ENCODE measurements at regions not wholly inside any gene's neighbourhood (a gene's known extent, or its start where the extent isn't known, plus 50 kb on each side); places are given as distances from the start of the nearest gene placed in this dataset.

GRCh38 chr9:31536471-31536870 lies 848.0 kb upstream of the ACO1 start:
- DNase-seq (no peak), ATAC-seq (no peak)
- peaks cover 0 to 3% (median 0%) of the 10 kb centered on the region in 9 donors for H3K4me1 ChIP-seq
- H3K36me3 ChIP-seq = no peaks in the 10 kb centered on the region
- WGBS, 2 donors = 62 to 64% methylated on average over 4 of the region's 4 CpGs
- H3K4me3 ChIP-seq = no peak overlapping the region
- peaks cover 0 to 3% (median 0%) of the 10 kb centered on the region in 11 donors for H3K9me3 ChIP-seq
- TF ChIP-seq, protein P1, sequence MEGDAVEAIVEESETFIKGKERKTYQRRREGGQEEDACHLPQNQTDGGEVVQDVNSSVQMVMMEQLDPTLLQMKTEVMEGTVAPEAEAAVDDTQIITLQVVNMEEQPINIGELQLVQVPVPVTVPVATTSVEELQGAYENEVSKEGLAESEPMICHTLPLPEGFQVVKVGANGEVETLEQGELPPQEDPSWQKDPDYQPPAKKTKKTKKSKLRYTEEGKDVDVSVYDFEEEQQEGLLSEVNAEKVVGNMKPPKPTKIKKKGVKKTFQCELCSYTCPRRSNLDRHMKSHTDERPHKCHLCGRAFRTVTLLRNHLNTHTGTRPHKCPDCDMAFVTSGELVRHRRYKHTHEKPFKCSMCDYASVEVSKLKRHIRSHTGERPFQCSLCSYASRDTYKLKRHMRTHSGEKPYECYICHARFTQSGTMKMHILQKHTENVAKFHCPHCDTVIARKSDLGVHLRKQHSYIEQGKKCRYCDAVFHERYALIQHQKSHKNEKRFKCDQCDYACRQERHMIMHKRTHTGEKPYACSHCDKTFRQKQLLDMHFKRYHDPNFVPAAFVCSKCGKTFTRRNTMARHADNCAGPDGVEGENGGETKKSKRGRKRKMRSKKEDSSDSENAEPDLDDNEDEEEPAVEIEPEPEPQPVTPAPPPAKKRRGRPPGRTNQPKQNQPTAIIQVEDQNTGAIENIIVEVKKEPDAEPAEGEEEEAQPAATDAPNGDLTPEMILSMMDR (IDR thresholded peaks at IDR 0.05) = no peak
- no peaks in the 10 kb centered on the region for H3K27me3 ChIP-seq
- H3K27ac ChIP-seq = no peak overlapping the region
- intact Hi-C loops (cut with DNase I) = no loop called here

DNA sequence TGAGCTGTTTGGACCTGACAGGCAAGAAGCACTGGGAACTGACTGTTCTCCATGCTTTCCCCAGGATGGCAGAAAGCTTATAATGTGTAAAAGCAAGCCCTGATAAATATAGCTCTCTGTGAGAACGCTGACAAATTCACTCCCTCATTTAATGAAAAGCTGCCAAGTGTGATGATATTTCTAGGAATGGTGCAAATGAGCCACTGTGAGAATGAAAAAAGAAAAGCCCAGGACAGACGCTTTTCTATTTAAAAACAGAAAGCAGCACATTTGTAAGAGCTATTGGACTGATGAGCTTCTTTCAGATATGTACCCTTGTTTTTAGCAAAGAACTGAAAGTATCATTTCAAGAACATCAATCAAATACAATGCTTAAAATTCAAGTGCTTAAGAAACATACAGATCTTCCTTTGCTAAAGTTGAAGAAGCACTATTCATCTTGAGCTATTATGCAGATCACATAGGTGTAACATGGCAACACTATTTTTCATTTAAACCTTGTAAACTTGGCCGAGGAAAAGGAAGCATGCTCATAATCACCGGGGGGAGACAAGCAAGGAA lies 842.6 kb upstream of the ACO1 start:
- Histone ChIP-seq H3K4me1 (peaks cover 0 to 11% (median 4%) of the 10 kb centered on the region in 9 donors), H3K27me3 (no peaks in the 10 kb centered on the region), H3K9me3 (no peaks in the 10 kb centered on the region), H3K27ac (no peak overlapping the region), H3K4me3 (no peak overlapping the region), H3K36me3 (no peaks in the 10 kb centered on the region)
- intact Hi-C loops (cut with DNase I) = loop anchor here in 1 of 10 donors (10.0 kb wide), 1 partner anchor 417 kb away; no protein-coding TSS in a partner anchor
- TF ChIP-seq, protein P1 (IDR thresholded peaks at IDR 0.05) = no peak
- no peak for DNase-seq
- peak in 1 of 8 donors; percentile 24 for ATAC-seq
- WGBS, 2 donors = 33 to 42% methylated on average over 4 of the region's 4 CpGs

GRCh38 chr9:31542384-31543055 lies 841.9 kb upstream of the ACO1 start:
- intact Hi-C loops (cut with DNase I) = loop anchor here in 1 of 10 donors (10.0 kb wide), 1 partner anchor 418 kb away; no protein-coding TSS in a partner anchor
- TF ChIP-seq, protein P1 (IDR thresholded peaks at IDR 0.05) = peak in 4 of 9 donors; percentile 30 to 41 (median 36)
- 33 to 35% methylated on average over 5 of the region's 5 CpGs for WGBS, 2 donors
- Histone ChIP-seq H3K9me3 (no peaks in the 10 kb centered on the region), H3K27ac (no peak overlapping the region), H3K27me3 (no peaks in the 10 kb centered on the region), H3K4me3 (no peak overlapping the region), H3K4me1 (peaks cover 0 to 11% (median 4%) of the 10 kb centered on the region in 9 donors), H3K36me3 (no peaks in the 10 kb centered on the region)
- DNase-seq = no peak
- ATAC-seq = peak in 4 of 8 donors; percentile 43 to 96 (median 54)

- no peaks in the 10 kb centered on the region for H3K27me3 ChIP-seq
- intact Hi-C loops (cut with DNase I) = no loop called here
- ATAC-seq (no peak), DNase-seq (no peak)
- no peak overlapping the region for H3K27ac ChIP-seq
- no peaks in the 10 kb centered on the region for H3K4me1 ChIP-seq
- no peaks in the 10 kb centered on the region for H3K36me3 ChIP-seq
- H3K9me3 ChIP-seq = no peaks in the 10 kb centered on the region
- no peak overlapping the region for H3K4me3 ChIP-seq
- WGBS, 2 donors = 64 to 74% methylated on average over 2 of the region's 2 CpGs
- TF ChIP-seq, protein P1 (IDR thresholded peaks at IDR 0.05) = no peak
Observed at GRCh38 chr9:31554941-31555340, 829.5 kb upstream of the ACO1 start.
